Mucosa of descending colon (tissue), 3 donors: ENCODE measurements at regions not wholly inside any gene's neighbourhood (a gene's known extent, or its start where the extent isn't known, plus 50 kb on each side); places are given as distances from the start of the nearest gene placed in this dataset.

Experiments used
- ATAC-seq: fragments of 200-7000 bp; cut with Tn5 transposase; one replicate; pipeline ENCODE4 v1.9.1; 2020; ENCODE audit warnings: mild to moderate bottlenecking, moderate library complexity
- DNase-seq, 3 donors: peaks; one replicate each; pipeline ENCODE4 v3.0.0-alpha.2; 2020
- H3K36me3 ChIP-seq: fragments of 200-600 bp; one replicate; pipeline ENCODE4 v1.8.0; 2021; ENCODE audit warnings: low read depth, mild to moderate bottlenecking
- H3K4me1 ChIP-seq: fragments of 200-600 bp; one replicate; pipeline ENCODE4 v1.8.0; 2021; ENCODE audit warnings: low read depth, mild to moderate bottlenecking
- H3K4me3 ChIP-seq: fragments of 200-600 bp; one replicate; pipeline ENCODE4 v1.8.0; 2021; ENCODE audit warnings: mild to moderate bottlenecking
- H3K9me3 ChIP-seq: fragments of 200-600 bp; one replicate; pipeline ENCODE4 v1.8.0; 2021; ENCODE audit warnings: mild to moderate bottlenecking
- intact Hi-C, 2 donors: fragments of 100-400 bp; cut with DNase I in 1 of 2; cut with micrococcal nuclease in 1 of 2; formaldehyde crosslinking; loops; one replicate each; pipeline versions ENCODE4 v1.11.0 to v1.11.1; 2022; cut with DNase I, micrococcal nuclease
- TF ChIP-seq, protein P1 (sequence below): fragments of 200-600 bp; IDR thresholded peaks from one replicate; pipeline ENCODE4 v1.8.0; 2022; ENCODE audit warnings: antibody characterized with exemption, mild to moderate bottlenecking
- donor health status: DM: no; HTN: no; CAD: no; lungs with moderate emphysema.
- donor health status: DM: no; HTN: no; CAD: no.
- donor health status: DM: no; HTN: yes; CAD: no.

DNA sequence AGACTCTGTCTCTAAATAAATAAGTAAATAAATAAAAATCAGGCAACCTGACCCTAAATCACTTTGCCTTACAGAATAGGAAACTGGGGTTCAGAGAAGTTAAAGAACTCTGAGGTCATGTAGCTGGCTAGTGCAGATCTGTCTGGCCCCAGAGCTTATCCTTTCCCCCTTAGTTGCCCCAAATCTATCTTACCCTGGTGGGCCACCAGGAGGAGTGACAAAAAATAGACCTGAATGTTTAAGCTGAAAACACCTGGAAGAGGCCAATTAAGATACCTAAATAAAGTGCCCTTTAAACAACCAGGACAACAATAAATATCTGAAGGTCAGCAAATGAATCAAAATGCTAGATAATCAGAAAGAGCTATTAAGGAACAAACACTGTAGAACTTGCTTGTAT, 59.7 kb downstream of the TEX35 start:
- ATAC-seq (no peak), DNase-seq (no peak)
- Histone ChIP-seq H3K4me1 (peaks cover 8% of the 10 kb centered on the region), H3K36me3 (no peaks in the 10 kb centered on the region), H3K9me3 (no peaks in the 10 kb centered on the region), H3K4me3 (no peak overlapping the region)
- intact Hi-C loops, result no loop called here
- TF ChIP-seq, protein P1, sequence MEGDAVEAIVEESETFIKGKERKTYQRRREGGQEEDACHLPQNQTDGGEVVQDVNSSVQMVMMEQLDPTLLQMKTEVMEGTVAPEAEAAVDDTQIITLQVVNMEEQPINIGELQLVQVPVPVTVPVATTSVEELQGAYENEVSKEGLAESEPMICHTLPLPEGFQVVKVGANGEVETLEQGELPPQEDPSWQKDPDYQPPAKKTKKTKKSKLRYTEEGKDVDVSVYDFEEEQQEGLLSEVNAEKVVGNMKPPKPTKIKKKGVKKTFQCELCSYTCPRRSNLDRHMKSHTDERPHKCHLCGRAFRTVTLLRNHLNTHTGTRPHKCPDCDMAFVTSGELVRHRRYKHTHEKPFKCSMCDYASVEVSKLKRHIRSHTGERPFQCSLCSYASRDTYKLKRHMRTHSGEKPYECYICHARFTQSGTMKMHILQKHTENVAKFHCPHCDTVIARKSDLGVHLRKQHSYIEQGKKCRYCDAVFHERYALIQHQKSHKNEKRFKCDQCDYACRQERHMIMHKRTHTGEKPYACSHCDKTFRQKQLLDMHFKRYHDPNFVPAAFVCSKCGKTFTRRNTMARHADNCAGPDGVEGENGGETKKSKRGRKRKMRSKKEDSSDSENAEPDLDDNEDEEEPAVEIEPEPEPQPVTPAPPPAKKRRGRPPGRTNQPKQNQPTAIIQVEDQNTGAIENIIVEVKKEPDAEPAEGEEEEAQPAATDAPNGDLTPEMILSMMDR, result no peak

GRCh38 chr1:178573330-178573729, 60.4 kb downstream of the TEX35 start:
- H3K4me1 ChIP-seq, result peaks cover 8% of the 10 kb centered on the region
- DNase-seq (no peak), ATAC-seq (no peak)
- H3K9me3 ChIP-seq, result no peaks in the 10 kb centered on the region
- no peaks in the 10 kb centered on the region for H3K36me3 ChIP-seq
- TF ChIP-seq, protein P1, result no peak
- no peak overlapping the region for H3K4me3 ChIP-seq
- intact Hi-C loops, result no loop called here

DNA sequence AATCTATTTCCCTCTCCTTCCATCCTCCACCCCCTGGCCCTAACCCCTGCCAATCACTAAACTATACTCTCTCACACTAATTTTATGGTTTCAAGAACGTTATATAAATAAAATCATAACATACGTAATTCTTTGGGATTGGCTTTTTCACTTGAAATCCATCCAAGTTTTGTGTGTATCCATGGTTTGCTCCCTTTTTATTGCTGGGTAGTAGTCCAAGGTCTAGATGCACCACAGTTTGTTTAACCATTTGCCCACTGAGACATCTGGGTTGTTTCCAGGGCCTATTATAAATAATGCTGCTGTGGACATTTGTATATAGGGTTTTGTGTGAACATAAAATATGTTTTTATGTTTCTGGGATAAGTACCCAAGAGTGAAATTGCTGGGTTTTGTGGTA, 61.4 kb downstream of the TEX35 start:
- H3K36me3 ChIP-seq, result no peaks in the 10 kb centered on the region
- no peaks in the 10 kb centered on the region for H3K9me3 ChIP-seq
- ATAC-seq, result peak; percentile 92
- no peak overlapping the region for H3K4me3 ChIP-seq
- intact Hi-C loops, result no loop called here
- TF ChIP-seq, protein P1, result no peak
- H3K4me1 ChIP-seq, result peaks cover 8% of the 10 kb centered on the region
- peak in 1 of 3 donors; percentile 41 for DNase-seq

DNA sequence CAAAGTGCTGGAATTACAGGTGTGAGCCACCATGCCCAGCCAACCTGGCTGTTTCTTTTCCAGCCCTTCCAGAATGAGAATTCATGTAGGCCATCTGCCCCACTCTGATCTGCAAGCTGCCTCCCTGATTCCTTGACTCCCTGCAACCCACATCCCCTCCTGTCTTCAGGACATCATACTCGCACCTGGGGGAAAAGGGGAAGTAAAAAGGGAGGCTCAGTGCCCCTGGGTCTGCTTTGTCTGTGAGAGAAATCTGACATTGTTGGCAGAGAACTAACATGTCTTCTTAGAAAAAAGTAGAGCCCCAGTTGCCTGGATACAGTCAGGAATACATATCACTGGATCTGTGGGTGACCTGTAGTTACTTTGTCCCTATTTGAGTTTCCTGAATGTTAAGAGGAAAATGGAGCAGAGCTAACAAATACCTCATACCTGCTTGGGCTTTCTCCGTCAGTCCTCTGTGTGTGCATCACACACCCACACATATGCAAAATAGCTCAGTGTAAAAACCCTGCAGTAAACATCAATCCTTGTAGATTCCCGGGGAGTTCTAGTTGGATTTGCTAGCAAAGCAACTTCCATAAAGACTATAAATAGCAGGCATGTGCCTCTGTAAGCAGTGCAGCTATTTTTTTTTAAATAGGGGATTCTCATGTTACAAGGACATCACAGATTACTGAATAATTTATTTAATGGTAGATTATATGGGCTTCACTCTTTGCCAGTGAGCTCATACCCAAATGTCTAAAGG, 62.9 kb downstream of the TEX35 start:
- Histone ChIP-seq H3K4me3 (no peak overlapping the region), H3K4me1 (peaks cover 8% of the 10 kb centered on the region), H3K9me3 (no peaks in the 10 kb centered on the region), H3K36me3 (no peaks in the 10 kb centered on the region)
- DNase-seq (no peak), ATAC-seq (peak; percentile 60)
- intact Hi-C loops, result no loop called here
- TF ChIP-seq, protein P1, result no peak

DNA sequence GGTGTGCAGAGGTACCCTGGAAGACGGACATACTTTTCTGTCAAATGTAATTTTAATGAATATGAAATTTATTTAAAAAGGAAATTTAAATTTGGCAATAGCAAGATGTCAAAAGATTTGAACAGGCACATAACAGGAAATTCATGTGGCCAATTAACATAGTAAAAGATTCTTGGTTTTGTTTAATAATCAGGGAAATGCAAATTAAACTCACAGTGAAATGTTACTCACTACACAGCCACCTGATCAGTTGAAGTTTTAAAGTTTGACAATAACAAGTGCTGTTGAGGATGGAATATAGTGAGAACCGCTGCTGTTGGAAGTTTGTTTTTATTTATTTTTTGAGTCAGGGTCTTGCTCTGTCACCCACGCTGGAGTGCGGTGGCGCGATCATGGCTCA, 63.9 kb downstream of the TEX35 start:
- intact Hi-C loops, result no loop called here
- TF ChIP-seq, protein P1, result no peak
- DNase-seq (no peak), ATAC-seq (no peak)
- H3K4me3 ChIP-seq, result no peak overlapping the region
- H3K4me1 ChIP-seq, result peaks cover 8% of the 10 kb centered on the region
- no peaks in the 10 kb centered on the region for H3K9me3 ChIP-seq
- no peaks in the 10 kb centered on the region for H3K36me3 ChIP-seq
